SJCRH30 (cell line): ENCODE measurements at regions not wholly inside any gene's neighbourhood (a gene's known extent, or its start where the extent isn't known, plus 50 kb on each side); places are given as distances from the start of the nearest gene placed in this dataset.
"Not testable (repeated sequence)": the region's sequence is repeated elsewhere in the genome, so short reads cannot be mapped to it uniquely, and the experiment has no call there.

Experiments used
- DNase-seq, 2 experiments: peaks; one replicate each; pipeline ENCODE4 v3.0.0-alpha.2; 2015 to 2020
- H3K27ac ChIP-seq: fragments of 250-450 bp; sonication (Bioruptor Pico); 2 replicates; pipeline ENCODE4 v1.5.1; 2020; ENCODE audit warnings: mild to moderate bottlenecking, moderate library complexity
- H3K27me3 ChIP-seq: fragments of 250-450 bp; sonication (Bioruptor Pico); 2 replicates; pipeline ENCODE4 v1.5.1; 2020; ENCODE audit warnings: mild to moderate bottlenecking, moderate library complexity
- H3K36me3 ChIP-seq: fragments of 250-450 bp; sonication (Bioruptor Pico); 2 replicates; pipeline ENCODE4 v1.5.1; 2020; ENCODE audit warnings: mild to moderate bottlenecking, moderate library complexity
- H3K4me1 ChIP-seq: fragments of 250-450 bp; sonication (Bioruptor Pico); 2 replicates; pipeline ENCODE4 v1.5.1; 2020; ENCODE audit warnings: mild to moderate bottlenecking, moderate library complexity
- H3K4me3 ChIP-seq: fragments of 250-450 bp; sonication (Bioruptor Pico); 2 replicates; pipeline ENCODE4 v1.5.1; 2020; ENCODE audit warnings: mild to moderate bottlenecking, moderate library complexity
- H3K9me3 ChIP-seq: fragments of 250-450 bp; sonication (Bioruptor Pico); replicated peaks from 2 replicates; pipeline ENCODE4 v1.5.1; 2020; ENCODE audit warnings: mild to moderate bottlenecking, moderate library complexity

- Histone ChIP-seq H3K27me3 (no peaks in the 10 kb centered on the region), H3K36me3 (no peaks in the 10 kb centered on the region), H3K9me3 (no peaks in the 10 kb centered on the region), H3K4me3 (no peak overlapping the region), H3K4me1 (no peaks in the 10 kb centered on the region; the same call in 1 of the 2 replicates), H3K27ac (no peak overlapping the region)
- DNase-seq: no peak
These were observed 140.2 kb upstream of the KLF3 start for GRCh38 chr4:38523524-38524448.

DNA sequence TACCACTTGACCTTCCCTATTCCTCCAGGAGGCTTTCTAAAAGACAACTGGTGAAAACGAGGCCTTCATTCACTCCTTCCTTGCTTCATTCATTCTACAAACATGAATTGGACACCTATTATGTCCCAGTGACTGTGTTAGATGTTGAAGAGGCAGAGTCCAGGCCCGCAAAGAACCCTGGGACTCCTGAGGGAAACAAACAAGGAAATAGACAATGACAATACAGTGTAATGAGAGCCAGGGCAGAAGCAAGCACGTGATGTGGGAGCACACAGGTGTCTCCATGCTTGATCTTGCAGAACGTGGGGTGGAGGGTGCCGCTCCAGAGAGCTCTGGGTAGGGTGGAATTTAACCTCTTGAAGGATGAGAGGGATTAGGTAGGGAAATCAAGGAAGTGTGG is 137.6 kb upstream of the KLF3 start:
- DNase-seq: no peak
- Histone ChIP-seq H3K27me3 (no peaks in the 10 kb centered on the region), H3K4me1 (no peaks in the 10 kb centered on the region; the same call in 1 of the 2 replicates)

GRCh38 chr4:38529189-38530115 is 134.5 kb upstream of the KLF3 start:
- Histone ChIP-seq H3K4me1 (no peaks in the 10 kb centered on the region), H3K9me3 (no peaks in the 10 kb centered on the region), H3K4me3 (no peak overlapping the region), H3K27ac (no peak overlapping the region), H3K27me3 (no peaks in the 10 kb centered on the region), H3K36me3 (no peaks in the 10 kb centered on the region)
- DNase-seq: no peak

More for the DNA sequence above, 137.6 kb upstream of the KLF3 start:
- Histone ChIP-seq H3K36me3 (no peaks in the 10 kb centered on the region), H3K9me3 (no peaks in the 10 kb centered on the region), H3K27ac (no peak overlapping the region), H3K4me3 (no peak overlapping the region)

DNA sequence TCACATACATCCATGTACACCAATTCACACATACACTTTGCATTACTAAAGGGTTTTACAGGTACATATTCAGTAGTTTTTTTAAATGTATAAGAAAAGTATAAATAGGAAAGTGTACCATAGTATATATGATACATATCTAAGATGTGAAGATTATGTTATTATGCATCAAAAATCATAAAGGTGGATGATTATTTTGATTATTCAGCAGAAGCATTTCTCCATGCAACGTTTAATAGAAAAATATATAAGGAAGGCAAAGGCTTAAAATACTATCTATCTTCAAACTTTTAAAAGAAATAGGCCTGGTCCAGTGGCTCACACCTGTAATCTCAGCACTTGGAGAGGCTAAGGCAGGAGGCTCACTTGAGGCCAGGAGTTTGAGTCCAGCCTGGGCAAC is 133.5 kb upstream of the KLF3 start:
- H3K9me3 ChIP-seq: no peaks in the 10 kb centered on the region
- no peaks in the 10 kb centered on the region for H3K36me3 ChIP-seq
- H3K27ac ChIP-seq: no peak overlapping the region
- no peak overlapping the region for H3K4me3 ChIP-seq
- no peaks in the 10 kb centered on the region for H3K4me1 ChIP-seq
- no peaks in the 10 kb centered on the region for H3K27me3 ChIP-seq
- no peak for DNase-seq

- Histone ChIP-seq H3K36me3 (no peaks in the 10 kb centered on the region), H3K4me3 (no peak overlapping the region), H3K27me3 (no peaks in the 10 kb centered on the region), H3K9me3 (no peaks in the 10 kb centered on the region), H3K27ac (no peak overlapping the region), H3K4me1 (no peaks in the 10 kb centered on the region)
- DNase-seq: peak in 1 of 2 experiments; percentile 47
These were observed 132.8 kb upstream of the KLF3 start for GRCh38 chr4:38531141-38531727.

DNA sequence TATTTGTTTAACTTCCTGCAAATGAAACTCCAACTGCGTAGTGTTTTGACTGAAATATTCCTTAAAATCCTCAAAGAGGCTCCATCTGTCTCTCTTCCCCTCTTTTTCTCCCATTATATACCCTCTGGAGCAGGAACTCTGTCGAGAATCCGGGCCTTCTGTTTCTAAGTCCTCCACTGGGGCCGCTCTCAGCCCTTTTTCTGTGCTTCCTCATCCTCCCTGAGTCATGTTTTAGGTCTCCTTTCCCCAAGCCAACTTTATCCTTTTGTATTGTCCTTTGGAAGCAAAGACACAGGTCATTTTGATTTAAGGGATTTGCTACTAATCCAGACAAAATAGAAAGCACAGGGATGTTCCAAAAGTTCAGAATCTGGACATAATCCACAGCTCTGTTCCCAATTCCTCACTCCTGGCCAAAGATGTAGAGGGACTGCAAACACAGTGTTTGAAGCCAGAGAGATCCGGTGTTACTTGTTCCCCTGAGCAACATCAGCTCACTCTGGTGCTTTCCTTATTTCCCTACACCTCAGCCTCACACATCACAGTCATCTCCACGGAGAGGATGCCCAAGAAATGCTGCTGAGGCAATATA is 131.0 kb upstream of the KLF3 start:
- Histone ChIP-seq H3K9me3 (no peaks in the 10 kb centered on the region), H3K27me3 (no peaks in the 10 kb centered on the region), H3K36me3 (no peaks in the 10 kb centered on the region), H3K27ac (no peak overlapping the region), H3K4me1 (no peaks in the 10 kb centered on the region), H3K4me3 (no peak overlapping the region)
- DNase-seq: no peak

GRCh38 chr4:38534344-38535045 is 129.5 kb upstream of the KLF3 start:
- H3K9me3 ChIP-seq: no peaks in the 10 kb centered on the region
- no peaks in the 10 kb centered on the region for H3K27me3 ChIP-seq
- H3K36me3 ChIP-seq: no peaks in the 10 kb centered on the region
- no peak overlapping the region for H3K4me3 ChIP-seq
- H3K27ac ChIP-seq: no peak overlapping the region
- no peaks in the 10 kb centered on the region for H3K4me1 ChIP-seq
- DNase-seq: no peak

DNA sequence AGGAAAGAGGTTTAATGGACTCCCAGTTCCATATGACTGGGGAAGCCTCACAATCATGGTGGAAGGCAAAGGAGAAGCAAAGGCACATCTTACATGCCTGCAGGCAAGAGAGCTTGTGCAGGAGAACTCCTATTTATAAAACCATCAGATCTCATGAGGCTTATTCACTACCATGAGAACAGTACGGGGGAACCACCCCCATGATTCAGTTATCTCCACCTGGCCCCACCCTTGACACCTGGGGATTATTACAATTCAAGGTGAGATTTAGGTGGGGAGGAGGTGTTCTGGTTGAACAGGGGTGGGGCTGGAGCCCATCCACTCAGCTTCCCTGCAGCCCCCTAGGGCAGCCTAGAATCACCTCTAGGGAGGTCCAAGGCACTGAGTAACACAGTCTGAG is 128.9 kb upstream of the KLF3 start:
- not testable (repeated sequence) for H3K9me3 ChIP-seq, H3K27me3 ChIP-seq, H3K4me3 ChIP-seq, H3K4me1 ChIP-seq, H3K36me3 ChIP-seq, H3K27ac ChIP-seq, DNase-seq

GRCh38 chr4:38535717-38536116 is 128.3 kb upstream of the KLF3 start:
- no peaks in the 10 kb centered on the region for H3K4me1 ChIP-seq
- H3K27me3 ChIP-seq: no peaks in the 10 kb centered on the region
- no peaks in the 10 kb centered on the region for H3K9me3 ChIP-seq
- H3K4me3 ChIP-seq: no peak overlapping the region
- H3K36me3 ChIP-seq: no peaks in the 10 kb centered on the region
- DNase-seq: no peak
- no peak overlapping the region for H3K27ac ChIP-seq

GRCh38 chr4:38536716-38537115 is 127.3 kb upstream of the KLF3 start:
- no peaks in the 10 kb centered on the region for H3K9me3 ChIP-seq
- no peak overlapping the region for H3K27ac ChIP-seq
- no peaks in the 10 kb centered on the region for H3K36me3 ChIP-seq
- H3K4me1 ChIP-seq: no peaks in the 10 kb centered on the region
- no peaks in the 10 kb centered on the region for H3K27me3 ChIP-seq
- no peak overlapping the region for H3K4me3 ChIP-seq
- DNase-seq: no peak

DNA sequence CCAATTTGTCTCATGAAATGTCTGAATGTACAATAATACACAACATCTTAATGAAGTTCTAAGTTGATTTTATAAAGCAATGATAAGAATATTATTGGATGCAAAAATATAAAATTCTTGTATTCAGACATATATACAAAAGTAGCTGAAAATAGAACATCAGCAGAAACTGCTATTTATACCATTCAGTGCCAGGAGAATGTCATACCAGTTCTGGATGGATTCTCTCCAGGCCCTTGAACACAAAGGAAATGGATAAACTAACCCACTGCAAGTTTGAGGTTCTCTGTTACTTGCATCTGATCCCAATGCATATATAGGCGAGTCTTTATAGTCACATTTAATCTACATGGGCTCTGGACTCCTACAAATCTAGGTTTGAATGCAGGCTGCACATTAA is 126.3 kb upstream of the KLF3 start:
- Histone ChIP-seq H3K27ac (no peak overlapping the region), H3K36me3 (no peaks in the 10 kb centered on the region), H3K9me3 (no peaks in the 10 kb centered on the region), H3K4me1 (no peaks in the 10 kb centered on the region), H3K27me3 (no peaks in the 10 kb centered on the region), H3K4me3 (no peak overlapping the region)
- no peak for DNase-seq

DNA sequence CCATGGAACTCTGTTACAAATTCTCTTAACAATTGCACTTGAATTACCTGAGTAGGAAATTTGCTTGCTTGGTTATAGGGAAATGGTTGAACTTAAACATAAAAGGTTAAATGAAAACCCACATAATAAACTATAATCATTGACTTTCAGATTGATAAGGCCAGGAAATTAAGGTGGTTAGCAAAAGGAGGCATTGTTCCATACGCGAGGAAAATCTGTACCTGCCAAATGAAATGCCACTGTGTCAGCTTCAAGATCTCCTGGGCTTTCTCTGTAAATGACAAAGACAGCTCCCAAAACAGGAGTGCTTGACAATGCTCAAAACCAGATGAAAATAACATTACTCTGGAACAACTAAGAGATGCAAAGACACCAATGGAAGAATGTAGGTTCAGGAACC is 125.5 kb upstream of the KLF3 start:
- Histone ChIP-seq H3K4me1 (no peaks in the 10 kb centered on the region), H3K4me3 (no peak overlapping the region), H3K36me3 (no peaks in the 10 kb centered on the region), H3K9me3 (no peaks in the 10 kb centered on the region), H3K27ac (no peak overlapping the region), H3K27me3 (no peaks in the 10 kb centered on the region)
- no peak for DNase-seq

GRCh38 chr4:38539501-38539900 is 124.5 kb upstream of the KLF3 start:
- no peaks in the 10 kb centered on the region for H3K36me3 ChIP-seq
- H3K4me1 ChIP-seq: no peaks in the 10 kb centered on the region
- H3K27me3 ChIP-seq: no peaks in the 10 kb centered on the region
- H3K9me3 ChIP-seq: no peaks in the 10 kb centered on the region
- H3K27ac ChIP-seq: no peak overlapping the region
- no peak overlapping the region for H3K4me3 ChIP-seq
- no peak for DNase-seq

- Histone ChIP-seq H3K4me1 (no peaks in the 10 kb centered on the region), H3K4me3 (no peak overlapping the region), H3K36me3 (no peaks in the 10 kb centered on the region), H3K27me3 (no peaks in the 10 kb centered on the region), H3K27ac (no peak overlapping the region), H3K9me3 (no peaks in the 10 kb centered on the region)
- DNase-seq: no peak
These were observed 116.9 kb upstream of the KLF3 start for GRCh38 chr4:38547052-38547451.
